Skin epidermis (tissue), 12 donors: ENCODE measurements at regions not wholly inside any gene's neighbourhood (a gene's known extent, or its start where the extent isn't known, plus 50 kb on each side); places are given as distances from the start of the nearest gene placed in this dataset.
"Not testable (repeated sequence)": the region's sequence is repeated elsewhere in the genome, so short reads cannot be mapped to it uniquely, and the experiment has no call there.

Source experiments
- H3K27ac ChIP-seq, 21 experiments: fragments of 200-600 bp; sonication (generic) in 11 of 21; one replicate each; pipeline ENCODE4 v1.5.0; 2020; ENCODE audit warnings: mild to moderate bottlenecking in 3 of 21, inconsistent platforms in 2 of 21, moderate library complexity in 2 of 21
- H3K4me3 ChIP-seq, 7 experiments: fragments of 200-600 bp; sonication (generic) in 2 of 7; one replicate each; pipeline ENCODE4 v1.5.0; 2020; ENCODE audit warnings: inconsistent platforms in 2 of 7, mild to moderate bottlenecking in 2 of 7, moderate library complexity in 1 of 7

DNA sequence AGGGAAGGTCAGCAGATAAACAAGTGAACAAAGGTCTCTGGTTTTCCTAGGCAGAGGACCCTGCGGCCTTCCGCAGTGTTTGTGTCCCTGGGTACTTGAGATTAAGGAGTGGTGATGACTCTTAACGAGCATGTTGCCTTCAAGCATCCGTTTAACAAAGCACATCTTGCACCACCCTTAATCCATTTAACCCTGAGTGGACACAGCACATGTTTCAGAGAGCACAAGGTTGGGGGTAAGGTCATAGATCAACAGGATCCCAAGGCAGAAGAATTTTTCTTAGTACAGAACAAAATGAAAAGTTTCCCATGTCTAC, 966.4 kb upstream of the DEFB115 start:
- not testable (repeated sequence) for H3K4me3 ChIP-seq, H3K27ac ChIP-seq

DNA sequence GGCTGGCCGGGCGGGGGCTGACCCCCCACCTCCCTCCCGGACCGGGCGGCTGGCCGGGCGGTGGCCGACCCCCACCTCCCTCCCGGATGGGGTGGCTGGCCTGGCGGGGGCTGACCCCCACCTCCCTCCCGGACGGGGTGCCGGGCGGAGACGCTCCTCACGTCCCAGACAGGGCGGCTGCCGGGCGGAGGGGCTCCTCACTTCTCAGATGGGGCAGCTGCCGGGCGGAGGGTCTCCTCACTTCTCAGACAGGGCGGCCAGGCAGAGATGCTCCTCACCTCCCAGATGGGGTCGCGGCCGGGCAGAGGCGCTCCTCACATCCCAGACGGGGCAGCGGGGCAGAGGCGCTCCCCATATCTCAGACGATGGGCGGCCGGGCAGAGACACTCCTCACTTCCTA, 965.8 kb upstream of the DEFB115 start:
- not testable (repeated sequence) for H3K27ac ChIP-seq, H3K4me3 ChIP-seq

DNA sequence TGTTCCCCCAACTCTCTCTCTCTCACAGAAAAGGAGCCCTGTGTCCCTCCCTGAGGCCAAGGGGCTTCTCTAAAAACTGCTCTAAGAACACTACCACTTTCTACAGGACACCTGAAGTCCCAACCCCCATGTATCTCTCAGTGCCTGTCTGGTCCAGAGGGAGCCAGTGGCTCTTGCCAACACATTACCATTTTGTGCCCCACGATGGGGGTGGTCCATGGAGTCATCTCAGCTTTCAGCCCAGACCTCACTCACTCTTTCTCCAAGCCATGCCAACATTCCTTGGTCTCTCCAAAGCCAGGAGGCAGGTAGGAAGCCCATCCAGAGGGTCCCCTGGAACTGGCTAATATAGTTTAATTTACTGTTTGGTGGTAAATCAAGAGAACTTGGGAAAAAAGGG, 962.1 kb upstream of the DEFB115 start:
- not testable (repeated sequence) for H3K4me3 ChIP-seq, H3K27ac ChIP-seq

DNA sequence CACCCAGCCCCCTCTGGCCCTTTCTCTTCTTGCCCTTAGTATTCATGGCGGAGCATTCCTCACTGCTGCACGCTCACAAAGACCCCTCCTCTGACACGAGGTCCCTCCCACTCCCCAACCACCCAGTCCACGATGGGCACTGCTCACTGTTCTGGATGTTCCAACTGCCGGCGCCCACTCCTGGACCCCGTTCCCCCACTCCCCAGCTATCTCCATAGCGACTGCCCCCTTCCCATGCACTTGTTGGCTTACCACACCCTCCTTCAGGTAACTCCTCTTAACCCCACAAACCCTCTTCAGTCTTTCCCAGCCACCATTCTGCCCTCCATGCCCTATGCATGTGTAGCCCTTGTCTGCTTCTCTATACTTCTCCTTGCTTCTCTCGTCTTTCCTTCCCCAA, 961.5 kb upstream of the DEFB115 start:
- H3K27ac ChIP-seq, H3K4me3 ChIP-seq: not testable (repeated sequence)

DNA sequence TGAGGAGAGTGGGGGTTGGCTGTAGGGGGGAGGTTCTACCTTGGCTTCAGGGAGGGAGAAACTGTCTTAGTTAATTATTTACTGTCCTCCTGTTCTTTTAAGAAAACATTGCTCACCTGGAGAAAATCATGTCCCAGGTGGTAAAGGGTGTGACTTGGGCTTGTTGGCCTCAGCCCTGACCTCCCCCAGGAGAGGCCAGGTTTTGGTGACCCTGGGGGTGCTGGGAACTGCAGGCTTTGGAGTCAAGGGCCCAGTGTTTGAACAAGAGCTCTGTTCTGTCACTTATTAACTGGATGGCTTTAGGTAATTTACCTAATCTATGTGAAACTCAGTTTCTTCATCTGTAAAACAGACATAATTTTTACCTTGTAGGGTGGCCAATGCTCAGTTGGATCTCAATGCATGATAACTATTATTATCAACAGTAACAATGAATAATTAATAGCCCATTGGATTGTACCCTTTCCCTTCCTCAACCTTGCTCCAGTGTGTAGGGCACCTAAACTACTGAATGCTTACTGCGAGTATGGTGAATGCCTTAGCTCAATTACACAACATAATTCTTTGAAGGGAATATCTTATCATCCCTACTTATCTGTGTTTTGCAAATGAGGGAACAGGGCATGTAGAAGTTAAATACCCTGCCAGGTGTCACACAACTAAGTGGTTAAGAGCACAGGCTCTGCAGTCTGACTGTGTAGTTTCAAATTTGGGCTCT, 959.4 kb upstream of the DEFB115 start:
- not testable (repeated sequence) for H3K4me3 ChIP-seq

DNA sequence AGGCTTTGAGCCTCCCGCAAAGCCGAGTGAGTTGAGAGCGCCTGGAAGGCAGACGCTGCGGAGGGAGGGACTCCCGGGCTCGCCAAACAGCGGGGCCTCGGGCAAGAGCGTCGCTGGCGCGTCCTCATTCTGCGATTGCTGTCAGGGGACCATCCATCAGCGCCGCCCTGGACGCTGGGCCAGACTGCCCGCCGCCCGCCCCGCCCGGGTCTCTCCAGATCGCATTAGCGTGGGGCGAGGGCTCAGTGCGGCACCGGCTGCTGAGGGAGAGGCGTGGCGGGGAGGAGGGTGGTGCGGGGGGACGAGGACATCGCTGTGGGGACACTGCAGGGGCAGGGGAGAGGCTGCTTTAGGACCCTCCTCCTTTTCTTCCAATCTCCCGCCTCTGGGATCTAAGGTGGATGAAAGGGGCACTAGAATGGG, 957.2 kb upstream of the DEFB115 start:
- not testable (repeated sequence) for H3K27ac ChIP-seq, H3K4me3 ChIP-seq

More for the DNA sequence above, 959.4 kb upstream of the DEFB115 start:
- H3K27ac ChIP-seq = not testable (repeated sequence)

DNA sequence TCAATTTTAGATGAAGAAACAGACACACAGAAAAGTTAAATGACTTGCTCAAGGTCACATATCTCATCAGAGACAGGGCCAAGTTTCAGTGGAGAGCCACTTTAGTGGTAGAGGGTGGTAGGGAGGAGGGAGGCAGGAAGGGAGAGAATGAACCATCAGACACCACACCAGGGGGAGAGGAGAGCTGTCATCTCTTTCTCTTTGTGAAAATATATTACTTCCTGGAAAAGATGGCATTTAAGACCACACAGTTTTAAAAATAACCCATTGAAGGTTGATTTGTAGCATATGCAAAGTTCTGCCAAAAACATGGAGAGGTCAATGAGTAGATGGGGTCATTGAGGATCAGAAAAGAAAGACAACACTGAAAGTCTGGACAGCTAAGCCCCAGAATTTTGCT, 954.7 kb upstream of the DEFB115 start:
- H3K4me3 ChIP-seq, H3K27ac ChIP-seq: not testable (repeated sequence)

DNA sequence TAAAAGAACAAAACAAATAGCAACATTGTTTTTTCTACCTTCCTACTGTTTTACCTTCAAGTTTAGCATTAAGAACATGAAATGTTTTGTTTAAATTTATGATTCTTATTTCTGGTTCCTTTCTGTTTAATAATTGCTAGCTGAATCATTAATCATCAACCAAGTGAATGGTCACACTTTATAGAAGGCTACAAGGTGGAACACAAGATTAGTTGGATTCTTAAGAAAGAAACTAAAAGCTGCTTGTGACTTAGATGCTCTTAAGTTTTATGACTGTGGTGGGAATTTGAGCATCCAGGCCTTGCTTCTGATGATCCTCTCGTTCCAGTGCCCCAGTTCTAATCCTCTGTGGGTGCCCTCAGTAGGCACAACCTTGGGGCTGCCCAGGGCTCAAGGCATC, 947.5 kb upstream of the DEFB115 start:
- H3K4me3 ChIP-seq, H3K27ac ChIP-seq: not testable (repeated sequence)

DNA sequence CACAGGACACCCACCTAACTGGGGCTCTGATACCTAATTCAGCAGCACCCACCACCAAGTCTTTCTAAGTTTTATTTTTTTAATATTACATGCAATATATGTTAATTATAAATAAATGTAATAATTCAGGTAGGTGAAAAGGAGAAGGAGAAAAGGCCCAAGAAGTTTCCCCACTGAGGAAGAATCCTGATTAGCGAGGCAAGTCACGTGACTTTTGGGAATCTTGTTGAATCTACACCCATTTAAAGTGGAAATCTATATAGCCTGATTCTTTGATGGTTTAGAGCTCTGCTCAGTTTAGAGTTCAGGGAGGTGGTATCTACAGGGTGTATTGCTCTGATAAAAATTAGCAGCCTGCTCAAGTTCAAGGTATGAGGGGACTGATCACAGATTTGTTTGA, 947.1 kb upstream of the DEFB115 start:
- not testable (repeated sequence) for H3K4me3 ChIP-seq, H3K27ac ChIP-seq

DNA sequence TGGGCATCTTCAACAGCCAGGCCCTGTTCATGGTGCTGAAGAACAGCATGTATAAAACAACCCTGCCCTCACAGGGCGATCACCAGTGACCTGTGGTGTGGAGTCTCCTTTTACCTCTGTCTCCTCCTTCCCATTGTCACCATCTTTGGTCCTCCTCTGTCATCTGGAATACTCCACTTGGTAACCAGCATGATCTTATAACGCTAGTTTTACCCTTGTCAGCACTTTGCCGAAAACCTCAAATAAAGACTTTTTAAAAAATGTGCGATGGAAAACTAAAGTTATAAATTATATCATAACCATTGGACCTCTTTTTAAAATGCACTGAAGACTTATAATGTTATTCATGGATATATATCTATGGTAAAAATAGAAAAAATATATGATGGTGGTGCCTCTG, 945.2 kb upstream of the DEFB115 start:
- H3K27ac ChIP-seq, H3K4me3 ChIP-seq: not testable (repeated sequence)

DNA sequence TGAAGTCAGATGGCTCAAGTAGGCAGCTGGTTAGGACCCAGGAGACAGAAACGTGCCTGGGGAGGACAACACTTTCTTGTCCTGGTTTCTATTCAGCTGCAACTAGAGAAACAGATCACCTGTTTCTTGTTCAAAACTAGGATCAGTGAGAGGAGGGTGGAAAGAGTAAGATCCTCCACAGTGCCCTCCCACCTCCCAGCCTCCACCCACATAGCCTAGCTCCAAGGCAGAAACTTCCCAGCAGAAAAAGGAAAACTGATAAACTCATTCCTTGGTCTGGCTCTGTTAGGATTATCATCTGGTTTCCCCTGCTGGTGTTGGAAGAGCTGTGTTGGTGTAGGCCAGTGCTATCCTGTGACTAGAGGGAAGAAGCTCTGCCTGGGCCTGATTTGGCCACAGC, 943.8 kb upstream of the DEFB115 start:
- H3K4me3 ChIP-seq, H3K27ac ChIP-seq: not testable (repeated sequence)

DNA sequence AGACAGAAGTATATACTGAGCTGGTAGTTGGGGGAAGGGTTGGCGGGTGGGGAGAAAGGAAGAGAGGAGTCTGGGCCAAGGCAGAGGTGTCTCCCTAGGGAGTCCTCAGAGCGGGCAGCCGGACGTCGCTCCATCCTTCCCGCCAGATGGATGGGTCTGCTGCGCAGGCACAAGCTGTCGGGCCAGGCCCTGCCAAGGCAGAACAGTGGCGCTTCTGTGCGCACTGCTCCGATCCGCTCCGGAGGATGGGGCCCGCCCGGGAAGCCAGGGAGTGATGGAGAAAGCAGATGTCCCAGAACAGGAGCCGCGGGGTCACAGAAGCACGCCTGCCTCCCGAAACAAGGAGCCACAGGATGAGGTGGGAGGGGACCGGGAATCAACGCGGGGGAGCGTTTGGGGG, 941.4 kb upstream of the DEFB115 start:
- not testable (repeated sequence) for H3K27ac ChIP-seq, H3K4me3 ChIP-seq

DNA sequence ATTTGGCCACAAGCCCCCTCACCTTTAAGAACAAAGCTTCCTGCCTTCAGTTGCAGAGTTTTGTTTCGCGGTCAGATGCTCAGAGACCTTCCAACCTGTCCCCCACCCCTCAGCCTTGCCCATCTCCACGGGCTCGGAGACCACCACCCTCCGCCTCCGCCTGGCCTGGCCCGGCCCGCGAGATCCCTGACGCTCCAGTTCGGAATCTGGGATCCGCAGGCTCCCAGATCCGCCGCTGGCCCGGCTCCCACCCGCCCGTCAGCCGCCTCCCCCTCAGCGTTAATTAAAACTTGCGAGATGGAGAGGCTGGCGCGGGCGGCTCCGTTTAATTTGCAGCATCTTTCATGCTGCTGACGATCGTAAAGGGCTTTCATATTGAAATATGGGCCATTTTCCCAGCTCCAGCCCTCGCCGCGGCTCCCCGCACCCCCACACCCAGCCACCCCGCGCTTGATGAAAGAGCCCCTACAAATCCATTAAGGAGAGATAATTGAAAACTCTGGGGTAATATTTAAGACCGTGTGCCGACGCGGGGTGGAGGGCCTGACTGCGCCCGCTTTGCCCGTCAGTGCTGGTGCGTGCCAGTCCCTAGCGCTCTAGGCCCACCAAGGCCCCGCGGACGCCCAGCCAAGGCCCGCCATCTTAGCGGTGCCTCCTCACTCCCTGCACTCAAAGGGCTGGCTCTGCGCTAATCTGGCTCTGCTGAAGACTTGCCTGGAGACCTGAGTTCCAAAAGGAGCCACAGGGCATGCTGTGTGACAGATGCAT, 940.7 kb upstream of the DEFB115 start:
- H3K4me3 ChIP-seq = not testable (repeated sequence)

DNA sequence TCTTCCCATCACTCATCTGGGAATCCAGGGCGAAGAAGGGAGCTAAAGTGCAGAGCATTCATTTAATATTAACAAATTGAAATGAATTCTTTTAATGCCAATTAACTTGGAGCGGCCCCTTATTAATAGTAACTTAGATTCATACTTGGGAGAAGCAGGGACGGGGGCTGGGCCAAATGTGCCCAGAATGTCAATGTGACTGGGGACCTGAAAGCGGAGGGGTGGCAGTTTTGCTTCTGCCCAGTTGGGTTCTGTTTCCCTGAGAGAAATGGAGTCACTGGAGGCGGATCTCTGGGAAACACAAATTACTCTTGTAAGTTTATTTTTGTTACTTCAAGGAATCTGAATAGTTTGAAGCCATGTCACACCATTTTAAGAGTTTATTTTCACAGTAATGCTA, 923.7 kb upstream of the DEFB115 start:
- not testable (repeated sequence) for H3K4me3 ChIP-seq, H3K27ac ChIP-seq

More for the DNA sequence above, 940.7 kb upstream of the DEFB115 start:
- not testable (repeated sequence) for H3K27ac ChIP-seq

DNA sequence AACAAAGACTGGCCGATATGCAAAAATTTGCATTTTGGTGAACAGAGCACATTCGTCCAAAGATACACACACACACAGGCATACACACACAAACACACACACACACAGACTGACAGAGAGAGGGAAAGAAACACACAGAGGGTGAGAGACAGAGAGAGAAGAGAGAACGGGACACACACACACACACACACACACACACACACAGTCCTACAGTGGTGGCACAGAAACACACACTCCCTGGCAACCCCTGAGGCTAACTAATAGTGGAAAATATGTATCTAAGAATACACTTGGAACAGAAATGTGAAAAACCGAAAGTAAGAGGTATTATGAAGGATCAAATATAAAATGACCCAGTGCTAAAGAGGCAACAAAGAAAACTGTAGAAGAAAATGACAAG, 919.9 kb upstream of the DEFB115 start:
- H3K27ac ChIP-seq, H3K4me3 ChIP-seq: not testable (repeated sequence)

DNA sequence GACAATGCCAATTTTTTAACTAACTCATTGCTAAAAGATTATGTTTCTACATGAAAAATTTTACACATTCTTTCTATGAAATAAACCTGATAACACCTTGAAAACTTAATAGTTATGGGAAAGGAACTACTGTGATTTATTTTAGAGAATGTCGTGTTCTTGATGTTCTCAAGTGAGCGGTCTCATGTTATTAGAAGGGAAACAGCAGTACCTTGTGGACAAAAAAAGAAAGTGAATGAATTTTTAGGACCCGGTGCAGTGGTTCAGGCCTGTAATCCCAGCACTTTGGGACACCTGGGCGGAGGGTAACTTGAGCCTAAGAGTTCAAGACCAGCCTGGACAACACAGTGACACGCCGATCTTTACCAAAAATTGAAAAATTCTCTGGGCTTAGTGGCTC, 908.5 kb upstream of the DEFB115 start:
- H3K27ac ChIP-seq, H3K4me3 ChIP-seq: not testable (repeated sequence)

DNA sequence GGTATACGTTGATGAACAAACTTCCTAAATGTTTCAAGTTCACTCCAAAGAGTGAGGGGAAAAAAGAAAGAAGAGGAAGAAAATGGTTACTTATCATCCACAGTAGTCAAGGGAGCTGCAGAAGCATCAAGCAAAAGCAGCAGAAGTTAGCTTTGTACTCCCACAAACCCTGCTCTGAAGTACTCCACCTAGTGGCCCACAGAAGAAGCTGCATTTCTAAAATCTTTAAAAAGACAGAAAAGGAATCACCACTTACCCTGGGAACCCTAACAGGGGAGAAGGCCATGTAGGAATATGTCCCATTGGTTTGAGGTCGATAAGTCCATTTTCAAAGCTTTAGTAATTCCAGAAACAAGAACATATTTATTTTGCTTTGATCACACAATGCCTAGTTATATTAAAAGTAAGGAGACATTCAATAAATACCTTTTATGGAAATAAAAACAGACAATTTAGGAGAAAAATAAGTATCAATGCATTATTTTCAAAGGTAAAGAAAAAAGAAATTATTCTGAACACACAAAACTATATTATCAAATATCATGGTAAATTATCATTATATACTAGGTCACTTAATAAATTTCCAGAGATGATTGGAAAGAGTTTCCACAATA, 900.5 kb upstream of the DEFB115 start:
- H3K4me3 ChIP-seq, H3K27ac ChIP-seq: not testable (repeated sequence)

DNA sequence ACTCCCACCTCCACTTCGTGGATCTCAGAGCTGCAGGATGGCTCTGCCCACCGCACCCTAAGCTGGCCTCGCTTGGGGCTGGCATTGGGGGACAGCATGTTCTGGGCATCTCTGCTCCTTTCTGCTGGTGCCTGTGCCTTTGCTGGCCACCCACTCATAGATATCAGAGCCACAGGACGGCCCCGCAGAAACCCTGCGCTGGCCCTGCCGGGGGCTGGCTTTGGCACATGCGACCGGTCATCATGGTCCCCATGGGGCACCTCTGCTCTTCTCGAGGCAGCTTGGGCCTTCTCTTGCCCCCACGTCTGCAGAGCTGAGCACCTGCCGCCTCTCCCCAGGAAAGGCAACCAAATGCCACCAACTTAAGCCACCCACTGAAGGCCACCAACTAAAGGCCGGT, 895.7 kb upstream of the DEFB115 start:
- H3K4me3 ChIP-seq, H3K27ac ChIP-seq: not testable (repeated sequence)

DNA sequence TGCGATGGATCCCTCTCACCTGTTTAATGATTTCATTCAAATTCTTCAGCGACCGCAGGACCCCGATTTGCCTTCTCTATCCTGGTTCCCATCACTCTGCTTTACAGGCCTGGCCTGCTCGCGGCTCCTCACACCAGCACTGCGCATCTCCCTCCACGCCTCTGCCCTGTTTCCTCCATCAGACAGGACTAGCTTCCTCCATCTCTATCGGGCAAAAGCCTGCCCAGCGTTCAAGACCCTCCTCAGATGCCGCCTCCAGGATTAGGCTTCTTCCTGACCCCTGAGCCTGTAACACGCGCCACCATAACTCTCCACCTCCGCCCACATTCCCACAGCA, 881.1 kb upstream of the DEFB115 start:
- peak overlapping the region in 17 of 21 experiments; percentile 21 to 90 (median 83) for H3K27ac ChIP-seq
- H3K4me3 ChIP-seq = peak overlapping the region; percentile 42 to 79 (median 73)

DNA sequence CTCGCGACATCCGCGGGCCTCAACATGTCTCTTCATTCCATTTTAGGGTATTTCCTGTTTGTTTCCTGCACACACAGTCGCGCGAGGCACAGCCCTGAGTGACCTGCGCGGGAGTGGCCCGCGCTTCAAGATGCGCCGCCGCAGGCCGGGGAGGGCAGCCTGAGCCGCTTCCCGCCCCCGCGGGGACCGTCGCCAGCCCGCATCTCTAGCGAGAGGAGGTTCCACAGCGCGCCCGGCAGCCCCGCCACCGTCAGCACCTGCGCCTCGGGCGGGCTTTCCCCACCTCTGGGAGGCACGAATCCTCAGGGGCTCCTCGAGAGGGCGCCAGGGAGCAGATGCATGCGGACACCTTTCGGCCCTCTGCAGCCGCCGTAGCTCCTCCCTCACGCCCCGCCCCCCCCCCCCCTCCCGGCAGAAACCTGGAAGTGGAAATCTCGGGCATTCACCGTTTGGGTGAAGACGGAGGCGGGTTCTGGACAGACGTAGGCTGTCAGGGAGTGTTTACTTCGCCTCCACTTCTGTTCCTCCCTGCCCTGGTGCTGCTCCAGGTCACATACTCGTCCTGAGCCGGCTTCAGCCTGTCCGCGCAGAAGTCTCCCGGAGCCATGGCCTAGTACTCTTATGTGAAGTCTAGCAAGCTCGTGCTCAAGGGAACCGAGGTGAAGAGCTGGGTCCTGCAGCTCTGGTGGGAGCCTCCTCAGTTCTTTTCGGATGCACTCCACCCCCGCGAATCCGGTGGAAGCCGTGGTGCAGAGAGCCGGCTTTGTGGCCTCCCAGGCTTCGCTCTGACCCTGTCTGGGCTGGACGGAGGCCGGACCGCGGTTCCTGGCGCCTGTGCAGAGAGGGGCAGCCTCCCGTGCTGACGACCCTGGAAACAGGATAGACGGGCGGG, 880.5 kb upstream of the DEFB115 start:
- H3K4me3 ChIP-seq = peak overlapping the region; percentile 42 to 79 (median 73)
- H3K27ac ChIP-seq = peak overlapping the region; percentile 40 to 90 (median 83)
